HG03558 (cell line): ENCODE measurements at regions not wholly inside any gene's neighbourhood (a gene's known extent, or its start where the extent isn't known, plus 50 kb on each side); places are given as distances from the start of the nearest gene placed in this dataset.

Experiments
- ATAC-seq: cut with Tn5 transposase; IDR thresholded peaks from one replicate; pipeline ENCODE4 v1.9.1; 2021; ENCODE audit warnings: moderate number of reproducible peaks; ENCODE audit not compliant: unreplicated experiment; ENCODE audit errors: extremely low read depth

GRCh38 chr9:107155244-107155817 lies 127.7 kb upstream of the RAD23B start:
- ATAC-seq: no peak

- ATAC-seq: no peak
These were observed 124.8 kb upstream of the RAD23B start for GRCh38 chr9:107158321-107158720.

GRCh38 chr9:107161338-107161737 lies 121.7 kb upstream of the RAD23B start:
- ATAC-seq: no peak

- ATAC-seq: no peak
These were observed 119.7 kb upstream of the RAD23B start for GRCh38 chr9:107163370-107163769.

GRCh38 chr9:107169796-107170195 lies 113.3 kb upstream of the RAD23B start:
- ATAC-seq: no peak

GRCh38 chr9:107170801-107171200 lies 112.3 kb upstream of the RAD23B start:
- no peak for ATAC-seq

GRCh38 chr9:107172160-107172978 lies 110.7 kb upstream of the RAD23B start:
- peak; percentile 51 for ATAC-seq

GRCh38 chr9:107172979-107173347 lies 110.1 kb upstream of the RAD23B start:
- peak; percentile 42 for ATAC-seq

- no peak for ATAC-seq
These were observed 109.5 kb upstream of the RAD23B start for GRCh38 chr9:107173422-107174180.

- ATAC-seq: no peak
These were observed 108.6 kb upstream of the RAD23B start for GRCh38 chr9:107174441-107174840.

- no peak for ATAC-seq
These were observed 108.0 kb upstream of the RAD23B start for GRCh38 chr9:107175041-107175440.

GRCh38 chr9:107175816-107176435 lies 107.2 kb upstream of the RAD23B start:
- ATAC-seq: no peak

- ATAC-seq: no peak
These were observed 106.5 kb upstream of the RAD23B start for GRCh38 chr9:107176436-107177151.

GRCh38 chr9:107177243-107177839 lies 105.7 kb upstream of the RAD23B start:
- ATAC-seq: no peak

GRCh38 chr9:107177857-107178256 lies 105.2 kb upstream of the RAD23B start:
- ATAC-seq: no peak

- no peak for ATAC-seq
These were observed 104.8 kb upstream of the RAD23B start for GRCh38 chr9:107178293-107178692.

- ATAC-seq: no peak
These were observed 102.9 kb upstream of the RAD23B start for GRCh38 chr9:107180206-107180605.

GRCh38 chr9:107183176-107183575 lies 99.9 kb upstream of the RAD23B start:
- no peak for ATAC-seq

GRCh38 chr9:107188376-107188775 lies 94.7 kb upstream of the RAD23B start:
- no peak for ATAC-seq
